Neutrophil (primary cell): ENCODE measurements at regions not wholly inside any gene's neighbourhood (a gene's known extent, or its start where the extent isn't known, plus 50 kb on each side); places are given as distances from the start of the nearest gene placed in this dataset.

ENCODE experiments used
- H3K27ac ChIP-seq: fragments of 200-600 bp; sonication (generic); 2 replicates; pipeline ENCODE4 v1.5.1; 2016; ENCODE audit warnings: mild to moderate bottlenecking, moderate library complexity
- H3K27me3 ChIP-seq: fragments of 200-600 bp; sonication (generic); 2 replicates; pipeline ENCODE4 v1.6.0; 2016; ENCODE audit warnings: mild to moderate bottlenecking
- H3K36me3 ChIP-seq: fragments of 200-600 bp; sonication (generic); 2 replicates; pipeline ENCODE4 v1.5.1; 2017
- H3K4me1 ChIP-seq, 2 experiments: fragments of 200-600 bp in 1 of 2; sonication (generic) in 1 of 2; 1 replicate in 1 of 2; 2 replicates in 1 of 2; pipeline versions ENCODE4 v1.5.1 to v1.6.1; 2013 to 2016; ENCODE audit warnings: low read depth in 1 of 2, low read length in 1 of 2, mild to moderate bottlenecking in 1 of 2, moderate library complexity in 1 of 2; ENCODE audit not compliant: control insufficient read depth in 1 of 2, insufficient read depth in 1 of 2
- H3K4me3 ChIP-seq, 2 experiments: fragments of 200-600 bp in 1 of 2; sonication (generic) in 1 of 2; 1 replicate in 1 of 2; 2 replicates in 1 of 2; pipeline ENCODE4 v1.5.1; 2013 to 2016; ENCODE audit warnings: low read depth in 1 of 2, low read length in 1 of 2, mild to moderate bottlenecking in 1 of 2, moderate library complexity in 1 of 2
- H3K9me3 ChIP-seq: fragments of 200-600 bp; sonication (generic); 2 replicates; pipeline ENCODE4 v1.5.1; 2016
- CTCF ChIP-seq: fragments of 200-600 bp; sonication (generic); IDR thresholded peaks from 2 replicates; pipeline ENCODE4 v1.5.1; 2016; ENCODE audit warnings: antibody characterized with exemption

GRCh38 chr4:27770895-27771294, 910.3 kb downstream of the STIM2 start:
- no peak for TF ChIP-seq CTCF
- Histone ChIP-seq H3K36me3 (no peaks in the 10 kb centered on the region), H3K27ac (no peak overlapping the region), H3K4me3 (no peak overlapping the region), H3K4me1 (no peaks in the 10 kb centered on the region), H3K9me3 (no peaks in the 10 kb centered on the region), H3K27me3 (no peaks in the 10 kb centered on the region)

GRCh38 chr4:27775156-27775555, 914.5 kb downstream of the STIM2 start:
- TF ChIP-seq CTCF: no peak
- no peaks in the 10 kb centered on the region for H3K27me3 ChIP-seq
- no peaks in the 10 kb centered on the region for H3K9me3 ChIP-seq
- no peaks in the 10 kb centered on the region for H3K4me1 ChIP-seq
- no peak overlapping the region for H3K27ac ChIP-seq
- no peak overlapping the region for H3K4me3 ChIP-seq
- H3K36me3 ChIP-seq: no peaks in the 10 kb centered on the region

GRCh38 chr4:27779827-27780226, 919.2 kb downstream of the STIM2 start:
- H3K9me3 ChIP-seq: no peaks in the 10 kb centered on the region
- no peaks in the 10 kb centered on the region for H3K36me3 ChIP-seq
- no peak overlapping the region for H3K27ac ChIP-seq
- no peaks in the 10 kb centered on the region for H3K4me1 ChIP-seq
- TF ChIP-seq CTCF: no peak
- H3K27me3 ChIP-seq: no peaks in the 10 kb centered on the region
- H3K4me3 ChIP-seq: no peak overlapping the region

- H3K4me1 ChIP-seq: no peaks in the 10 kb centered on the region
- no peaks in the 10 kb centered on the region for H3K9me3 ChIP-seq
- no peaks in the 10 kb centered on the region for H3K36me3 ChIP-seq
- no peak overlapping the region for H3K27ac ChIP-seq
- H3K27me3 ChIP-seq: no peaks in the 10 kb centered on the region
- no peak overlapping the region for H3K4me3 ChIP-seq
- TF ChIP-seq CTCF: no peak
These were observed 926.6 kb downstream of the STIM2 start for GRCh38 chr4:27787195-27787594.

GRCh38 chr4:27789773-27790172, 929.1 kb downstream of the STIM2 start:
- no peaks in the 10 kb centered on the region for H3K36me3 ChIP-seq
- H3K27ac ChIP-seq: no peak overlapping the region
- no peaks in the 10 kb centered on the region for H3K9me3 ChIP-seq
- no peaks in the 10 kb centered on the region for H3K27me3 ChIP-seq
- H3K4me3 ChIP-seq: no peak overlapping the region
- H3K4me1 ChIP-seq: no peaks in the 10 kb centered on the region
- no peak for TF ChIP-seq CTCF

- Histone ChIP-seq H3K4me3 (no peak overlapping the region), H3K27ac (no peak overlapping the region), H3K9me3 (no peaks in the 10 kb centered on the region), H3K4me1 (no peaks in the 10 kb centered on the region), H3K27me3 (no peaks in the 10 kb centered on the region), H3K36me3 (no peaks in the 10 kb centered on the region)
- TF ChIP-seq CTCF: no peak
These were observed 930.3 kb downstream of the STIM2 start for GRCh38 chr4:27790911-27791310.
